Brain microvascular endothelial cell (primary cell): ENCODE measurements at regions not wholly inside any gene's neighbourhood (a gene's known extent, or its start where the extent isn't known, plus 50 kb on each side); places are given as distances from the start of the nearest gene placed in this dataset.

ENCODE experiments used
- DNase-seq: peaks from one replicate; pipeline ENCODE4 v3.0.0-alpha.2; 2020
- H3K27ac ChIP-seq: fragments of 250-450 bp; sonication (Bioruptor Pico); 2 replicates; pipeline ENCODE4 v1.5.1; 2020; ENCODE audit warnings: mild to moderate bottlenecking, moderate library complexity
- H3K27me3 ChIP-seq: fragments of 250-450 bp; sonication (Bioruptor Pico); replicated peaks from 2 replicates; pipeline ENCODE4 v1.5.1; 2020; ENCODE audit warnings: mild to moderate bottlenecking
- H3K36me3 ChIP-seq: fragments of 250-450 bp; sonication (Bioruptor Pico); replicated peaks from 2 replicates; pipeline ENCODE4 v1.5.1; 2020; ENCODE audit warnings: mild to moderate bottlenecking
- H3K4me3 ChIP-seq: 2 replicates; pipeline ENCODE4 v1.5.1; 2011; ENCODE audit warnings: low read depth, mild to moderate bottlenecking, control low read depth, low read length, moderate library complexity
- in situ Hi-C: cut with HindIII; loops from 2 replicates; pipeline ENCODE4 v1.10.0; 2017; ENCODE audit warnings: low sequenced_read_pairs, low pct_ligation_motif_present
- TF ChIP-seq, protein P1 (sequence below): IDR thresholded peaks from 2 replicates; pipeline ENCODE4 v1.5.1; 2011; ENCODE audit warnings: low read depth, mild to moderate bottlenecking, moderate library complexity, low read length, control low read depth, inconsistent platforms; ENCODE audit errors: missing control alignments

DNA sequence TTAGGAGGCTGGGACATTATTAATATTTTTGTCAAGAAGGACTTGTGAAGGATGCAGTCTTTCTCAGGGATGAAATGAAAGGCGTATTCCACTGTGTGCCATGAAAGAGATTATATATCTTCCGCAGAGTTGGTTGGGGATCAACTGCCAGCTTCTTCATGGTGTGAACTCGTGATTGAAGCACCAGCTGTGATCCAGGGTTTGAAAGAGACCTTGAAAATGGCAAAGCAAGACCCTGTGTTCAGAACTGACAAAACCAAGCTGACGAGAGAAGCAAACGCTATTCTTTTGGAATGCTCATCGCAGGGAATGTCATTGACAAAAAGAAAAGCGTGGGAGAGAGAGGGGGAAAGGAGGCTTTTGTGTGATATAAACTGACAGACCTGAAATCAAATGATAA, 263.9 kb upstream of the ZNF608 start:
- DNase-seq = no peak
- TF ChIP-seq, protein P1, sequence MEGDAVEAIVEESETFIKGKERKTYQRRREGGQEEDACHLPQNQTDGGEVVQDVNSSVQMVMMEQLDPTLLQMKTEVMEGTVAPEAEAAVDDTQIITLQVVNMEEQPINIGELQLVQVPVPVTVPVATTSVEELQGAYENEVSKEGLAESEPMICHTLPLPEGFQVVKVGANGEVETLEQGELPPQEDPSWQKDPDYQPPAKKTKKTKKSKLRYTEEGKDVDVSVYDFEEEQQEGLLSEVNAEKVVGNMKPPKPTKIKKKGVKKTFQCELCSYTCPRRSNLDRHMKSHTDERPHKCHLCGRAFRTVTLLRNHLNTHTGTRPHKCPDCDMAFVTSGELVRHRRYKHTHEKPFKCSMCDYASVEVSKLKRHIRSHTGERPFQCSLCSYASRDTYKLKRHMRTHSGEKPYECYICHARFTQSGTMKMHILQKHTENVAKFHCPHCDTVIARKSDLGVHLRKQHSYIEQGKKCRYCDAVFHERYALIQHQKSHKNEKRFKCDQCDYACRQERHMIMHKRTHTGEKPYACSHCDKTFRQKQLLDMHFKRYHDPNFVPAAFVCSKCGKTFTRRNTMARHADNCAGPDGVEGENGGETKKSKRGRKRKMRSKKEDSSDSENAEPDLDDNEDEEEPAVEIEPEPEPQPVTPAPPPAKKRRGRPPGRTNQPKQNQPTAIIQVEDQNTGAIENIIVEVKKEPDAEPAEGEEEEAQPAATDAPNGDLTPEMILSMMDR = no peak
- no peak overlapping the region for H3K4me3 ChIP-seq
- H3K27me3 ChIP-seq = no peaks in the 10 kb centered on the region
- no peak overlapping the region for H3K27ac ChIP-seq
- in situ Hi-C loops = no loop called here
- H3K36me3 ChIP-seq = no peaks in the 10 kb centered on the region

DNA sequence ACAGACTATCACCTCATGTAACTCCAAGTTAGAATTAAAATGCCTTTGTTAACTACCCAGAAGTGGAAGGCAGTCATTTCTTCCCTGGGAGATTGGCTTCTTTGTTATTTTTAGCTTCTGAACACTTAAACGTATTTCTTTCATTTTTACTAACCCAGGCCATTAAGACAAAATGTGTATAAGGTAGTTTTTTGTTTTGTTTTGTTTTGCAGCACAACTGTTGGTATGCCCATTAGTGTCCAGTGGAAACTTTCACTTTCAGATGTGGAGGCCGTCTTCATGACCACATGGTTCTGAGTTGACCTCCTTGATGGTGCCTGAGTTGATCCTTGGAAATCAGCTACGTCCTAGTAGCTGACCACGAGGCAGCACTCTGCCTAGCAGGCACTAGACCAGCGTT, 264.6 kb upstream of the ZNF608 start:
- TF ChIP-seq, protein P1 = no peak
- Histone ChIP-seq H3K36me3 (no peaks in the 10 kb centered on the region), H3K4me3 (no peak overlapping the region), H3K27me3 (no peaks in the 10 kb centered on the region), H3K27ac (no peak overlapping the region)
- DNase-seq = no peak
- in situ Hi-C loops = no loop called here

DNA sequence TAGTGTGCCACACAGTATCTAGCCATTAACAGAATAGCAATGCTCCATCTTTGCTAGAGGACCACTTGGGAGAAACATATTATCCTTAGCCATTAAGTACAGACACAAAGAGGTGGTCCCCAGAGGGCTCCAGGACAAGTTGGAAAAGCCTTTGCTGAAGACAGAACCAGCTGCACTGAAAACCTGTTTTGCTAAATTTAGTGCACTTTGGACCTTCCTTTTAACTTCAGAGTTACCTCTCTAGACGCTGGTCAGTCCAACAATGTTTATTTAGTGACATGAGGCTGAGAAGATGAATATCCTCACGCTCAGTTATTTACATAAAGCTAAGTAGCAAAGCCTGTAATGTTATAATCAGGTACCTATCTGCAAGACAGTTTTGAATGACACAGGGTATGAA, 265.0 kb upstream of the ZNF608 start:
- Histone ChIP-seq H3K27ac (no peak overlapping the region), H3K4me3 (no peak overlapping the region), H3K27me3 (no peaks in the 10 kb centered on the region), H3K36me3 (no peaks in the 10 kb centered on the region)
- no peak for DNase-seq
- in situ Hi-C loops = no loop called here
- TF ChIP-seq, protein P1 = no peak

DNA sequence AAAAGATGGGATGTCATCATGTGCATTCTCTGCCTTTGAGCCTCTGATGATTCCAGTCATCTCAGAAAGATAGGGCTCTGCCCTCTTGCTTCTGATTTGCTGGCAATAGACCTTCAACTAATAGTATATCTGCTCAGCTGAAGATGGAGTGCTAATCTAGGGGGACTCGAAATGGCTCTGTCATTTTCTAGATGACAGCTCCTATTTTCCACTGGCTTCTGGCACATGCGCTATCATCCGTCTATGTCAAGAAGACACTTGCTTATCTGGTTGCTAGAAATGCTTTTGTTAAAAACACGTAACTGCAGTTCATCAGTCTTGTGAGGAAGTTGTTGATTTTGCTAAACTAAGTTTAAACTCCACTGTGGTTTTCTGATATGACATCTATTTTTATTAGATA, 265.5 kb upstream of the ZNF608 start:
- TF ChIP-seq, protein P1 = no peak
- H3K4me3 ChIP-seq = no peak overlapping the region

DNA sequence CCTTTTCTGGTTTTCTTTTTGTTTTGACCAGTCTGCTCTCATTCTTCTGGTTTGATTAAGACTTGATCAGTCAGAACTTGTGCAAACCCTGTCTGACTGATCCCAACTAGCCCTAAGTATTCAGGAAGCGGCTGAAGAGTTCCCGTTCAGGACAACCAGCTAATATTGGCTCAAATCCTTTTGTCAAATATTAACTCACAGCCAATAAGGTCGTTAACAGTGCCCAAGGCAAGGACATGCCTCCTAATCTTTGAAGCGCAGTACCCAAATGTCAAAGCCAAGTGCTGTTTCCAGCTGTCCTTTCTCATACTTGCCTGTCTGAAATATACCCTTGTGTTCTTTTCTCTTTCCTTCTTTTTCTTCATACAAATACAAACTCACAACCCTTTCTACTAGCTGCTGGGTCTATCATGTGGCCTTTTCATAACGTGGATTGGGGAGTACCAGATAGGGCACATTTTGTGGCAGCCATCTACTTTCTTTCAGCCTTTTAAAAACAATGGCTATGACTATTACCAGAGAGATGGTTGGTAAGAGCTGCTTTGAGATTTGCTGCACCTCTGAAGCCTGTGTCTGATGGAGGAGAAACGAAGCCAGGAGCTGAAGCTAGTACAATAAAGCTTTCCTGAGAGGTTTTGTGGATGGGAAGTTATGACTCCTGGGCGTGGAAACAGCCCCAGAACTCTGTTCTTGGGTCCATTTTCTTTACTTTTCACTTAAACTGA, 266.4 kb upstream of the ZNF608 start:
- H3K27ac ChIP-seq = no peak overlapping the region
- H3K4me3 ChIP-seq = no peak overlapping the region
- H3K27me3 ChIP-seq = no peaks in the 10 kb centered on the region
- H3K36me3 ChIP-seq = no peaks in the 10 kb centered on the region
- TF ChIP-seq, protein P1 = no peak
- in situ Hi-C loops = no loop called here
- DNase-seq = no peak

More for the DNA sequence above, 265.5 kb upstream of the ZNF608 start:
- Histone ChIP-seq H3K27ac (no peak overlapping the region), H3K36me3 (no peaks in the 10 kb centered on the region), H3K27me3 (no peaks in the 10 kb centered on the region)
- in situ Hi-C loops = no loop called here
- no peak for DNase-seq

DNA sequence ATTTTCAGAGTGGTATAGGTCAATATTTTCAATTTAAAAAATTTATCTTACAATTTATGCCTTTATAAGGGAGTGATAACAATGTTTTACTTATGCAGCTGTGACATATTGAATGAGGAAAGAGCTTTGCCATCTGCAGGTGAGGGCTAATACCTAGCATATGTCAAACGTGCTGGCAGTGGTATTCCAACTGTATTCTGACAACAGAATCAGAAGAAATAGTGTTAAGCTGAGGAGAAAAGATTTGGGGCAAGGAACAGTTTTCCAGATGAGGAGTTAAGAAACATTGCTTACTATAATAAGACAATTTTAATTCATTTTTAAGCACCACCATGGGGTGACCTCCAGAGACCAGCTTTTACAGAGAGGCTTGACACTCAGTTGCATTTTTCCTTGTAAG, 267.8 kb upstream of the ZNF608 start:
- Histone ChIP-seq H3K27ac (no peak overlapping the region), H3K4me3 (no peak overlapping the region), H3K27me3 (no peaks in the 10 kb centered on the region), H3K36me3 (no peaks in the 10 kb centered on the region)
- TF ChIP-seq, protein P1 = no peak
- in situ Hi-C loops = no loop called here
- no peak for DNase-seq
